ENCODE measurements at regions not wholly inside any gene's neighbourhood (a gene's known extent, or its start where the extent isn't known, plus 50 kb on each side); places are given as distances from the start of the nearest gene placed in this dataset.

DNA sequence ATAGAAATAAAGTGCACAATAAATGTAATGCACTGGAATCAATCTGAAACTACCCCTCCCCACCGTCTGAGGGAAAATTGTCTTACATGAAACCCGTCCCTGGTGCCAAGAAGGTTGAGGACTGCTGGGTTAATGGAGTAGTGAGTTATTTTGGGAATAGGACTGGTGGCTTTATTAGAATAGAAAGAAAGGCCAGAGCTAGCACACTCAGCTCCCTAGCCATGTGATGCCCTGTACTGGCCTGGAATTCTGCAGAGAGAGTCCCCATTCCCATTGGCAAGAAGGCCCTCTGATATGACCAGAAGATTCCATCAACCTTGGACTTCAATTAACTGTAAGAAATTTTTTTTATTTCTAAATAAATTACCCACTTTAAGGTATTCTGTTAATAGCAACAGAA is 393.5 kb upstream of the PCDH9 start:
- BruUV-seq (replicated peaks), result no TSS peak
- ChIA-PET CTCF (no interaction called here), POLR2A (no interaction called here)
- no peak overlapping the region for H3K4me3 ChIP-seq (ENCODE audit: low read depth, low read length)
- H3K27ac Mint-ChIP-seq (ENCODE audit: unreplicated experiment), result no peak overlapping the region
- intact Hi-C loops (cut with micrococcal nuclease; ENCODE audit: unreplicated experiment), result no loop called here
- H3K4me1 ChIP-seq, result no peaks in the 10 kb centered on the region
- no peak for TF ChIP-seq CTCF (IDR thresholded peaks at IDR 0.05; ENCODE audit: insufficient read depth in 1 of 2, low read depth in 1 of 2, low read length in 1 of 2, severe bottlenecking in 1 of 2, unreplicated experiment in 1 of 2)
- H3K9me3 Mint-ChIP-seq (ENCODE audit: unreplicated experiment), result no peaks in the 10 kb centered on the region
- no peak for DNase-seq
- H3K4me1 Mint-ChIP-seq (ENCODE audit: low read depth, unreplicated experiment), result no peaks in the 10 kb centered on the region
- no peaks in the 10 kb centered on the region for H3K9me3 ChIP-seq
- no peaks in the 10 kb centered on the region for H3K36me3 ChIP-seq (ENCODE audit: control insufficient read depth, insufficient read depth, low read length)
- no peaks in the 10 kb centered on the region for H3K36me3 Mint-ChIP-seq (ENCODE audit: insufficient read depth, unreplicated experiment)
- H3K27me3 Mint-ChIP-seq (ENCODE audit: insufficient read depth, unreplicated experiment), result no peaks in the 10 kb centered on the region
- no peak overlapping the region for H3K4me3 Mint-ChIP-seq (ENCODE audit: unreplicated experiment)
- H3K27me3 ChIP-seq (replicated peaks; ENCODE audit: control insufficient read depth, insufficient read depth, low read length), result no peaks in the 10 kb centered on the region

DNA sequence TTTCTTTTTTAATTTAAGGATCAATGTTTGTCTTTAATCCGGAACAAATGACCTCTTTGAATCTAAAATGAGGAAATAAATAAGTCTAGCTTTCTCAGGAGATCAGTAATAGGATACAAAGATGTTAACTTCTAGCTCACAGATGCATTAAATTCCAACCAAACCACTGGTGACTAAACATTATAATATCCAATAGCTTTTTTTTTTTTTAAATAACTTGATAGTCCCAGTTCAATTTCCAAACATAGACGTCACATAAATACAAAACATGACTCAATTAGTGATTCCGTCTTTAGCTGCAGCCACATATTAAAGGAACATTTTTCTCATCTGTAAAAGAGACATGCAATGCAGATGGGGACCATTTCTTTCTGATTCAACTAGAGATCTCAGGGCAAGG is 390.5 kb upstream of the PCDH9 start:
- no peaks in the 10 kb centered on the region for H3K9me3 Mint-ChIP-seq (ENCODE audit: unreplicated experiment)
- H3K27me3 Mint-ChIP-seq (ENCODE audit: insufficient read depth, unreplicated experiment), result no peaks in the 10 kb centered on the region
- no TSS peak for BruUV-seq (replicated peaks)
- no peaks in the 10 kb centered on the region for H3K27me3 ChIP-seq (replicated peaks; ENCODE audit: control insufficient read depth, insufficient read depth, low read length)
- no peaks in the 10 kb centered on the region for H3K9me3 ChIP-seq
- H3K4me1 Mint-ChIP-seq (ENCODE audit: low read depth, unreplicated experiment), result no peaks in the 10 kb centered on the region
- H3K36me3 ChIP-seq (ENCODE audit: control insufficient read depth, insufficient read depth, low read length), result no peaks in the 10 kb centered on the region
- H3K36me3 Mint-ChIP-seq (ENCODE audit: insufficient read depth, unreplicated experiment), result no peaks in the 10 kb centered on the region
- H3K4me1 ChIP-seq, result no peaks in the 10 kb centered on the region
- POLR2A ChIA-PET, result no interaction called here
- no peak for DNase-seq
- intact Hi-C loops (cut with micrococcal nuclease; ENCODE audit: unreplicated experiment), result no loop called here
- no peak overlapping the region for H3K27ac Mint-ChIP-seq (ENCODE audit: unreplicated experiment)
- CTCF ChIA-PET, result no interaction called here
- no peak overlapping the region for H3K4me3 Mint-ChIP-seq (ENCODE audit: unreplicated experiment)
- TF ChIP-seq CTCF (IDR thresholded peaks at IDR 0.05; ENCODE audit: insufficient read depth in 1 of 2, low read depth in 1 of 2, low read length in 1 of 2, severe bottlenecking in 1 of 2, unreplicated experiment in 1 of 2), result no peak
- H3K4me3 ChIP-seq (ENCODE audit: low read depth, low read length), result no peak overlapping the region

- TF ChIP-seq CTCF (IDR thresholded peaks at IDR 0.05; ENCODE audit: insufficient read depth in 1 of 2, low read depth in 1 of 2, low read length in 1 of 2, severe bottlenecking in 1 of 2, unreplicated experiment in 1 of 2), result no peak
- no peaks in the 10 kb centered on the region for H3K9me3 Mint-ChIP-seq (ENCODE audit: unreplicated experiment)
- H3K27me3 Mint-ChIP-seq (ENCODE audit: insufficient read depth, unreplicated experiment), result no peaks in the 10 kb centered on the region
- intact Hi-C loops (cut with micrococcal nuclease; ENCODE audit: unreplicated experiment), result no loop called here
- Histone ChIP-seq H3K4me1 (no peaks in the 10 kb centered on the region), H3K9me3 (no peaks in the 10 kb centered on the region), H3K4me3 (ENCODE audit: low read depth, low read length) (no peak overlapping the region), H3K36me3 (ENCODE audit: control insufficient read depth, insufficient read depth, low read length) (no peaks in the 10 kb centered on the region), H3K27me3 (replicated peaks; ENCODE audit: control insufficient read depth, insufficient read depth, low read length) (no peaks in the 10 kb centered on the region)
- ChIA-PET POLR2A (no interaction called here), CTCF (no interaction called here)
- H3K4me1 Mint-ChIP-seq (ENCODE audit: low read depth, unreplicated experiment), result no peaks in the 10 kb centered on the region
- H3K36me3 Mint-ChIP-seq (ENCODE audit: insufficient read depth, unreplicated experiment), result no peaks in the 10 kb centered on the region
- H3K27ac Mint-ChIP-seq (ENCODE audit: unreplicated experiment), result no peak overlapping the region
- no peak overlapping the region for H3K4me3 Mint-ChIP-seq (ENCODE audit: unreplicated experiment)
- DNase-seq, result no peak
- no TSS peak for BruUV-seq (replicated peaks)
Observed at GRCh38 chr13:67619995-67620380, 389.9 kb upstream of the PCDH9 start.

All from Caco-2 (cell line).